BLaER1 (cell line): ENCODE measurements at regions not wholly inside any gene's neighbourhood (a gene's known extent, or its start where the extent isn't known, plus 50 kb on each side); places are given as distances from the start of the nearest gene placed in this dataset.

ENCODE experiments used
- H3K27ac ChIP-seq: shearing (Covaris generic); formaldehyde crosslinking; 2 replicates; pipeline ENCODE4 v1.8.1; 2022
- H3K27me3 ChIP-seq: shearing (Covaris generic); formaldehyde crosslinking; 2 replicates; pipeline ENCODE4 v1.8.1; 2022
- H3K36me3 ChIP-seq: shearing (Covaris generic); formaldehyde crosslinking; 2 replicates; pipeline ENCODE4 v1.8.1; 2022
- H3K4me1 ChIP-seq: shearing (Covaris generic); formaldehyde crosslinking; 2 replicates; pipeline ENCODE4 v1.8.1; 2022
- H3K4me2 ChIP-seq: shearing (Covaris generic); formaldehyde crosslinking; 2 replicates; pipeline ENCODE4 v1.8.1; 2022
- H3K4me3 ChIP-seq: shearing (Covaris generic); formaldehyde crosslinking; 2 replicates; pipeline ENCODE4 v1.8.1; 2022
- H3K9ac ChIP-seq: shearing (Covaris generic); formaldehyde crosslinking; 2 replicates; pipeline ENCODE4 v1.8.1; 2022
- H3K9me3 ChIP-seq: shearing (Covaris generic); formaldehyde crosslinking; 2 replicates; pipeline ENCODE4 v1.8.1; 2022
- H4K20me1 ChIP-seq: shearing (Covaris generic); formaldehyde crosslinking; 2 replicates; pipeline ENCODE4 v1.8.1; 2022
- Cebpa-rat ChIP-seq: shearing (Covaris generic); IDR thresholded peaks from 2 replicates; pipeline ENCODE4 v1.8.1; 2022

DNA sequence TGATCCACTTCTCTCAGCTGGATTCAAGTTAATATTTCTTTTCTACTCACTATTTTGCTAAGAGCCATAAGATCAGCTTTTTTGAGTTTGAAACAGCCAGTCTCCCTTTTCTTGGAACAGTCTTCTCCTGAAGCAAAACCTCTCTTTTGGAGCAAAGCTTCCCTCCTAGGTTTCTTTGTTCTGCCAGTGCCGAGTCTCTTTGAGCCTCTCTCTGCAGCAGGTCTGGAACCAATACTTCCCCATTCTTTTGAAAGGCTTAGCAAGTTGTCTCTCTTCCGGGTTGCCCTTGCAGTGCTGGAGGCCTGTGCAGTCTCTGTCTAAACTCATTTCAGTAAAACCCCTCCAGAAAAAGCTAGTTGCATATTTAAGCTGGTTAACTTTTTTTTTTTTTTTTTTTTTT lies 454.8 kb downstream of the NOVA1 start:
- no peak overlapping the region for H3K9ac ChIP-seq
- H3K4me1 ChIP-seq, result no peaks in the 10 kb centered on the region
- H3K27me3 ChIP-seq, result no peaks in the 10 kb centered on the region
- H3K4me2 ChIP-seq, result no peak overlapping the region
- H3K27ac ChIP-seq, result no peak overlapping the region
- TF ChIP-seq Cebpa-rat, result no peak
- no peak overlapping the region for H3K4me3 ChIP-seq
- no peaks in the 10 kb centered on the region for H3K36me3 ChIP-seq
- H3K9me3 ChIP-seq, result no peaks in the 10 kb centered on the region
- no peaks in the 10 kb centered on the region for H4K20me1 ChIP-seq

DNA sequence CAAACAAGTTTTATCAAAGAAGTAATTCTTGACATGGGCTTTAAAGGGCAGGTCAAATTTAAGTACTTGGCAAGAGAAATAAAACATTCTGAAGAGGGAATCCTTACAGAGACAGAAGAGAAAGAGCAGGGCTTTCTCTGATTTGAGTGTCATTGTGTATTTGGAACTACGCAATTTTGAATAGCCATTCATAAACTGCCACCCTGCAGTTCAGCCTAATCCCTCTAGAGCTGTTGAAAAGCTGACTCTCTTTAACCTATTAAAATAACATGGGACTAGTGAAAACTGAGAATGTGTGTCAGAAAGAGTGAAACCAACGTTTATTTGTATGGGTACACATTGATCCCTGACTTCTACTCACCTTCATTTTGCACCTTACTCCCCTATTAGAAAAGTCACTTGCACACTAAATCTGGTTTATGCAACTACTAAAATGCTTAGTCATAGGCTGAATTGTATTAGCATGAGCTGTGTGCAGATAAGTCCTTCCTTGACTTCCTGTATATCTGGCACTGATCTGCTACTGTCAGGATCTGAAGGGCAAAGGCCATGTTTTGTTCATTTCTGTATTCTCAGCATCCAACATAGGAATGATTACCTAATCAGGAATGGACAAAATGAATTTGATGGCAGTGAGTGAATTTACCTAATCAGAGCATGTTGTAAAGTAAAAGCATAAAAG lies 458.9 kb downstream of the NOVA1 start:
- H3K9me3 ChIP-seq, result 0 out of 2 replicates have a peak, but pooled peaks cover 3% of the 10 kb centered on the region
- no peak overlapping the region for H3K4me2 ChIP-seq
- no peaks in the 10 kb centered on the region for H4K20me1 ChIP-seq
- H3K4me3 ChIP-seq, result no peak overlapping the region
- no peak overlapping the region for H3K9ac ChIP-seq
- H3K4me1 ChIP-seq, result no peaks in the 10 kb centered on the region
- no peaks in the 10 kb centered on the region for H3K27me3 ChIP-seq
- H3K27ac ChIP-seq, result no peak overlapping the region
- H3K36me3 ChIP-seq, result no peaks in the 10 kb centered on the region
- no peak for TF ChIP-seq Cebpa-rat

DNA sequence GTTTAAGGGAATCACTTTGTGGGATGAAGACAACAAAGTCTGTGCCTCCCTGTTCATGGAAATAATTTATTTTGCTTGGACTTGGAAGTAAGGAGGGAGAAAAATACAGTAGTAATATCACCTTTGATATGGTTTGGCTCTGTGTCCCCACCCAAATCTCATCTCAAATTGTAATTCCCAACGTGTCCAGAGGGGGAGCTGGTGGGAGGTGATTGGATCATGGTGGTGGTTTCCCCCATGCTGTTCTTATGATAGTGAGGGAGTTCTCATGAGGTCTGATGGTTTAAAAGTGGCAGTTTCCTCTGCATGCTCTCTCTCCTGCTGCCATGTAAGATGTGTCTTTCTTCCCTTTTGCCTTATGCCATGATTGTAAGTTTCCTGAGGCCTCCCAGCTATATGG lies 460.7 kb downstream of the NOVA1 start:
- TF ChIP-seq Cebpa-rat, result no peak
- Histone ChIP-seq H3K4me3 (no peak overlapping the region), H3K9me3 (0 out of 2 replicates have a peak, but pooled peaks cover 3% of the 10 kb centered on the region), H3K27me3 (no peaks in the 10 kb centered on the region), H3K4me2 (no peak overlapping the region), H3K36me3 (no peaks in the 10 kb centered on the region), H3K27ac (no peak overlapping the region), H4K20me1 (no peaks in the 10 kb centered on the region), H3K4me1 (no peaks in the 10 kb centered on the region), H3K9ac (no peak overlapping the region)

DNA sequence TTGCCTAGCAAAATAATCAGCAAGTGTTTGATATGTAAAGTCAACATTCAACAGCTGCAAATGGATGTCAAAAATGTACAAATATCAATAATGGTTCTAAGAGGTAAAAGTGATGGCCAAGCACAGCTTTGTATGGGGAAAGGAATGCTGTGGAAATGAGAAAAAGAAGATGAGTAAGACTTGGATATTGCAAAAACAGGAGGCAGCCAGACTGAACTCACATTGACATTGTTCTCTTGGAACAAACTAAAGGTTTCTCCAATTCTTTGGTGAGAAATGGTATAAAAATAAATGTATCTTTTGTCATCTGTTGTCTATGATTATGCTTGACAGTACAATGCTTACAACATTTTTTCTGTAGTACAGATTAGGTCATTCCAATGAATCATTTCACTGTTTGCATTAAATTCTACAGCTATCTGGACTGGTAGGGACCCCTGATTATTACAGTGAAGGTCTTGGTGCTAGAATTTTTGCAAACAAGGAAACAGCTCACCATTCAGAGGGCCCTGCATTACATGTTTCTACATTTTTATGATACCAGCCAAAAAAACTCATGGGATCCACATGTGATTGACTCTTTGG lies 465.7 kb downstream of the NOVA1 start:
- 0 out of 2 replicates have a peak, but pooled peaks cover 1% of the 10 kb centered on the region for H3K9me3 ChIP-seq
- H3K9ac ChIP-seq, result no peak overlapping the region
- H3K36me3 ChIP-seq, result no peaks in the 10 kb centered on the region
- no peaks in the 10 kb centered on the region for H4K20me1 ChIP-seq
- no peak overlapping the region for H3K4me3 ChIP-seq
- no peak overlapping the region for H3K27ac ChIP-seq
- no peak for TF ChIP-seq Cebpa-rat
- H3K4me2 ChIP-seq, result no peak overlapping the region
- H3K4me1 ChIP-seq, result no peaks in the 10 kb centered on the region; the same call in 1 of the 2 replicates
- no peaks in the 10 kb centered on the region for H3K27me3 ChIP-seq

DNA sequence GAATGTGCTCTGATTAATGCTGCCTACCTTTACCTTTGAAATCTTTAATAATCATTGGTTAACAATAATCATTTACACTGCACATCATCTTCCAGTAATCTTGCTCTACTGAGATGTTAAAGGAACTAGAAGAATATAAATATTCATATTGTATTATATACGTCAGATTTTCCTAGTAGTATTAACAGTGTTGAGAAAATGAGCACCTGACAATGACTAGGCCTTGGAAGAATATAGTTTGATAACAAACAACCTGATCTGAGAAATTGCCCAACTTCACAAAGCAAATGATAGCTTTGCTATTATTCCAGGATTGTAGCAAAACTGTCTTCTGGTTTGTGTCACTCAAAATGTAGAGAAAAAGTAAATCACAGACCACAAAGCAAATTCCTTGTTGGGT lies 467.1 kb downstream of the NOVA1 start:
- Histone ChIP-seq H3K36me3 (no peaks in the 10 kb centered on the region), H3K4me3 (no peak overlapping the region), H3K27me3 (no peaks in the 10 kb centered on the region), H3K9ac (no peak overlapping the region), H3K4me2 (no peak overlapping the region), H3K9me3 (no peaks in the 10 kb centered on the region), H3K27ac (no peak overlapping the region), H4K20me1 (no peaks in the 10 kb centered on the region), H3K4me1 (no peaks in the 10 kb centered on the region; the same call in 1 of the 2 replicates)
- TF ChIP-seq Cebpa-rat, result no peak

DNA sequence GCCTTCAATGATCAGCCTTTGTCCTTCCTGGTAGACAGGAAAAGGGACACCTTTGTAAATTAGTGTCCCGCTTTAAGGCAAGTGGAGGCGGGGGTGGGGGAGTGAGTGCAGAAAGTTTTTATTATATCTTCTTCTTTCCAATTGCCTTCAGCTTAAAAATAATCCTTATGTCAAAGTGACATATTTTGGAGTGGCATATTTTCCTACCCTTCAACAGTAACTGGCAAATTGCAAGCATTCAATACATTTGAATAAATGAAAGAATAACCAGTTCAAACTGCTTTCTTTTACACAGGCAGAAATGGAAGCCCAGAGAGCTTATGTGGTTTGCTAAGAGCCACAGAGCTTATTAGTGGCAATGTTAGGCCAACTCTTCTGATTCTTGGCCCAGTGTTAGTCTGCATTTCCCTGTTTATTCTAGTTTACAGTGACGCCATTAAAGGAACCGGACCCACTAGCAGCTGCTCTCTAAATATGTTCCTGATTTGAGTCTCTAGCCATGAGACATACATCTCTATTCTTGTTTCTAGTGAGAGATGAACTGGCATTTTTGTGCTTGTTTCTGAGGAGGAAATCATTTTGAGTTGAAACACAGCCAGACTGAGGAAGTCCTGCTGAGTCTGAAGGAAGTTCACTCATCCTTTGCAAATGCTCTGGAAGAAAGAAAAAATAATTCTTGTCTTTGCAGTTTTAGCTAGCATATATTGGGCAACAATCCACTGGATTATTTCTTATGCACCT lies 468.7 kb downstream of the NOVA1 start:
- Histone ChIP-seq H3K9me3 (no peaks in the 10 kb centered on the region), H3K36me3 (no peaks in the 10 kb centered on the region), H3K27me3 (no peaks in the 10 kb centered on the region), H3K9ac (no peak overlapping the region), H3K4me2 (no peak overlapping the region), H3K4me1 (no peaks in the 10 kb centered on the region; the same call in 1 of the 2 replicates), H3K4me3 (no peak overlapping the region), H3K27ac (no peak overlapping the region), H4K20me1 (no peaks in the 10 kb centered on the region)
- no peak for TF ChIP-seq Cebpa-rat

DNA sequence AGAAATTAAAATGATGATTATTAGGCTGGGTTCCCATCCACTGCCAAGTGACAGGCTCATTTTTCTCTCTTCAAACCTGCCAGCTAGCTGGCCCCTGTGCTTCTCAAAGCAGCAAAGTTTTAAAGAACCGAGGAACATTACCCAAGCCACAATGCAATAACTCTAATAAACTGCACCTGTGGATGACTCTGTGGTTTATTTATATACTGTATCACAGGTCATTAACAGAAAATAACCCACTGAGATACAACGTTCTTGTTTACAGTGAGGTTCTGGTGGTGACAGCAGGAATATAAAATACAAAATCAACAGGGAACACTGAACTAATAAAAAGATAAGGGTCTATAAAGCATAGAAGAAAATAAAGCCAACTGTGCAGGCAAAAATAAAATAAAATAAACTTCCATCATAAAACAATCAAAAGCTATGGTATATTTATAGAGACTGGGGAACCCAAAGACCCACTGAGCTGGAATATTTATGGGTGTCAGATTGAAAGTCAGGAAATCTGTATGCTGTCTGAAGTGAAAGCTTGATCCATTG lies 472.9 kb downstream of the NOVA1 start:
- Histone ChIP-seq H3K27me3 (no peaks in the 10 kb centered on the region), H3K4me1 (no peaks in the 10 kb centered on the region; the same call in 1 of the 2 replicates), H3K36me3 (no peaks in the 10 kb centered on the region), H3K4me2 (no peak overlapping the region), H3K4me3 (no peak overlapping the region), H4K20me1 (no peaks in the 10 kb centered on the region), H3K9me3 (no peaks in the 10 kb centered on the region), H3K27ac (no peak overlapping the region), H3K9ac (no peak overlapping the region)
- TF ChIP-seq Cebpa-rat, result no peak

DNA sequence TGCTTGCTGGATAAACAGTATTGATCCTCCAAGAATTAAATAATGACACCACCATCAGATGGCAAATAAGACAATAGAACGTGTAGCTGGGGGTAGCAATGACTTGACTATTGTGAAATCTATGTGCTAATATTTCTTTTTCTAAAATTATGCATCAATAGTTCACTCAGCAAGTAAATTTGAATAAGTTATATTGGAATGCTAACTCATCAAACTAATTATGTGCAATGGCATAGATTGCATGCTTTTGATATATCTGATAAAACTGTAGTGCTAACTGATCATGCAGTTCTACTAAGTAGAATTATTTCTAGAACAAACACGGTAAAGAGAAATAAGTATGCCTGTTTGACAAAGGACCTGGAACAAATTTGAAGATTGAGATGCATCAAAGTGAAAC lies 474.4 kb downstream of the NOVA1 start:
- TF ChIP-seq Cebpa-rat, result no peak; the same call in 1 of the 2 replicates
- Histone ChIP-seq H3K9me3 (no peaks in the 10 kb centered on the region), H3K4me1 (no peaks in the 10 kb centered on the region), H3K27ac (no peak overlapping the region), H3K4me3 (no peak overlapping the region), H3K4me2 (no peak overlapping the region), H3K27me3 (no peaks in the 10 kb centered on the region), H4K20me1 (no peaks in the 10 kb centered on the region), H3K9ac (no peak overlapping the region), H3K36me3 (no peaks in the 10 kb centered on the region)

DNA sequence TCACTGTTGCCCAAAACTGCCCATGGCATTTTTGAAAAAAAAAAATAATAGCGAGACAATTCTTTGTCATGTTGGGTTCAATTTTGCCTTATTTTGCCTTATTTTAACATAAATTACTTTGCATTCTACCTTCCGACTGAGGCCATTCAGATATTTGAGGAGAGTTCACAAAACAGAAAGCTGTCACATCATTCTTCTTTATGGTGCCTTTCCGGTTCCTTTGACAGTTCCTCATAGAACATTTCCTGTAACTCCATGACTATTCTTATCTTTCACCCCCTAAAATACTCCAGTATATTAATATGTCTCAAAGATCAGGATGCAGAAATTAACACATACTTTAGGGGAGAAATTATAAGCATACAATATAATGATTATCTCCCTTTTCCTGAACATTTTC lies 476.7 kb downstream of the NOVA1 start:
- Histone ChIP-seq H4K20me1 (no peaks in the 10 kb centered on the region), H3K27ac (no peak overlapping the region), H3K4me2 (no peak overlapping the region), H3K36me3 (no peaks in the 10 kb centered on the region), H3K9me3 (no peaks in the 10 kb centered on the region), H3K4me1 (no peaks in the 10 kb centered on the region), H3K9ac (no peak overlapping the region), H3K4me3 (no peak overlapping the region), H3K27me3 (no peaks in the 10 kb centered on the region)
- TF ChIP-seq Cebpa-rat, result no peak
